Endothelial cell of umbilical vein (primary cell): ENCODE measurements at regions not wholly inside any gene's neighbourhood (a gene's known extent, or its start where the extent isn't known, plus 50 kb on each side); places are given as distances from the start of the nearest gene placed in this dataset.

Experiments
- BruUV-seq: library from RNA; stranded (reverse); fragments of 400-500 nt; replicated peaks from 2 replicates; lab custom pipeline; 2021; lab: Mats Ljungman, UMichigan
- CTCF ChIA-PET: fragments of 300-600, 350-600 bp; sonication (Branson Sonifier 250); formaldehyde crosslinking; loops from one replicate; lab custom pipeline; 2021; ENCODE audit warnings: antibody characterized with exemption, inconsistent platforms; lab: Charles Lee
- POLR2A ChIA-PET: fragments of 300-600, 350-600 bp; sonication (Branson Sonifier 250); formaldehyde crosslinking; loops from one replicate; lab custom pipeline; 2021; ENCODE audit warnings: antibody characterized with exemption, inconsistent platforms; lab: Charles Lee
- DNase-seq: peaks from one replicate; pipeline ENCODE4 v3.0.0-alpha.2; 2011; ENCODE audit warnings: low read depth, low spot score
- FAIRE-seq: peaks from 2 replicates; lab custom pipeline; 2011; peaks lifted over from hg19 to GRCh38; lab: Jason Lieb, UNC
- H2AFZ ChIP-seq: 2 replicates; pipeline ENCODE4 v1.6.0; 2012; ENCODE audit warnings: low read depth, low read length, control low read depth, inconsistent platforms
- H3K27ac ChIP-seq: 2 replicates; pipeline ENCODE4 v1.5.1; 2011; ENCODE audit warnings: low read depth, mild to moderate bottlenecking, control low read depth, low read length, moderate library complexity; ENCODE audit not compliant: insufficient read depth
- H3K27me3 ChIP-seq, 2 experiments: 2 replicates each; pipeline versions ENCODE4 v1.6.0 to v1.6.1; 2011; ENCODE audit warnings: low read length in 2 of 2, mixed read lengths in 1 of 2; ENCODE audit not compliant: control insufficient read depth in 2 of 2, insufficient read depth in 2 of 2
- H3K36me3 ChIP-seq, 2 experiments: 2 replicates in 1 of 2; 3 replicates in 1 of 2; pipeline ENCODE4 v1.5.1; 2011; ENCODE audit warnings: low read length in 2 of 2, mild to moderate bottlenecking in 1 of 2, moderate library complexity in 1 of 2; ENCODE audit not compliant: control insufficient read depth in 2 of 2, insufficient read depth in 2 of 2; ENCODE audit errors: extremely low read depth in 1 of 2
- H3K4me1 ChIP-seq: 3 replicates; pipeline ENCODE4 v1.5.1; 2011; ENCODE audit warnings: mild to moderate bottlenecking, low read length; ENCODE audit not compliant: control insufficient read depth, insufficient read depth; ENCODE audit errors: extremely low read depth
- H3K4me2 ChIP-seq: 2 replicates; pipeline ENCODE4 v1.6.1; 2011; ENCODE audit warnings: low read length, control low read depth, mixed read lengths; ENCODE audit not compliant: insufficient read depth
- H3K4me3 ChIP-seq, 3 experiments: fragments of 200-600 bp in 1 of 3; sonication (generic), shearing (Covaris generic) in 1 of 3; replicated peaks in 1 of 3; 2 replicates each; pipeline ENCODE4 v1.5.1; 2011 to 2016; ENCODE audit warnings: control low read depth in 3 of 3, low read length in 3 of 3, mild to moderate bottlenecking in 2 of 3, inconsistent platforms in 1 of 3, low read depth in 1 of 3, moderate library complexity in 1 of 3; ENCODE audit not compliant: insufficient read depth in 1 of 3
- H3K79me2 ChIP-seq: 2 replicates; pipeline ENCODE4 v1.6.0; 2012; ENCODE audit warnings: low read length, inconsistent platforms; ENCODE audit not compliant: control insufficient read depth, insufficient read depth
- H3K9ac ChIP-seq: replicated peaks from 2 replicates; pipeline ENCODE3; 2011; ENCODE audit warnings: low read length, control low read depth; ENCODE audit not compliant: insufficient read depth; ENCODE audit errors: extremely low read depth
- H3K9me1 ChIP-seq: replicated peaks from 3 replicates; pipeline ENCODE4 v1.6.0; 2011; ENCODE audit warnings: mild to moderate bottlenecking, low read length; ENCODE audit not compliant: control insufficient read depth, insufficient read depth; ENCODE audit errors: extremely low read depth
- H3K9me3 ChIP-seq: replicated peaks from 2 replicates; pipeline ENCODE4 v1.5.1; 2012; ENCODE audit warnings: low read length, inconsistent platforms; ENCODE audit not compliant: control insufficient read depth, insufficient read depth
- H4K20me1 ChIP-seq: replicated peaks from 2 replicates; pipeline ENCODE3; 2011; ENCODE audit warnings: mild to moderate bottlenecking, low read length; ENCODE audit not compliant: control insufficient read depth, insufficient read depth; ENCODE audit errors: extremely low read depth
- EZH2 ChIP-seq: IDR thresholded peaks from 2 replicates; pipeline ENCODE4 v1.6.1; 2012; ENCODE audit warnings: borderline replicate concordance, low read depth, mild to moderate bottlenecking, moderate library complexity, low read length, inconsistent platforms; ENCODE audit not compliant: severe bottlenecking
- FOS ChIP-seq: IDR thresholded peaks from 2 replicates; pipeline ENCODE4 v1.6.1; 2011; ENCODE audit warnings: mild to moderate bottlenecking, low read length, moderate library complexity, borderline replicate concordance; ENCODE audit not compliant: insufficient read depth
- GATA2 ChIP-seq: IDR thresholded peaks from 2 replicates; pipeline ENCODE4 v1.7.0; 2011; ENCODE audit warnings: low read depth, mild to moderate bottlenecking, moderate library complexity, mixed read lengths, low read length; ENCODE audit not compliant: insufficient read length, insufficient read depth
- JUN ChIP-seq: IDR thresholded peaks from 2 replicates; pipeline ENCODE4 v1.6.1; 2011; ENCODE audit warnings: borderline replicate concordance, low read depth; ENCODE audit not compliant: insufficient read length, insufficient read depth
- MYC ChIP-seq: IDR thresholded peaks from one replicate; pipeline ENCODE4 v1.6.1; 2011; ENCODE audit warnings: mild to moderate bottlenecking, low read depth, low read length
- POLR2A ChIP-seq: IDR thresholded peaks from 2 replicates; pipeline ENCODE4 v1.6.1; 2012; ENCODE audit warnings: low read depth, mild to moderate bottlenecking, control low read depth, low read length
- POLR2AphosphoS5 ChIP-seq: IDR thresholded peaks from 2 replicates; pipeline ENCODE4 v1.6.1; 2012; ENCODE audit warnings: low read depth, mild to moderate bottlenecking, control low read depth, low read length, moderate library complexity; ENCODE audit not compliant: insufficient read depth
- dilution Hi-C: fragments of 300-500 bp; cut with MboI; formaldehyde crosslinking; loops from one replicate; pipeline ENCODE4 v1.15.0; 2019; ENCODE audit warnings: low sequenced_read_pairs; ENCODE audit not compliant: extremely low pct_ligation_motif_present
- intact Hi-C: fragments of 100-400 bp; cut with micrococcal nuclease; formaldehyde crosslinking; loops from one replicate; pipeline ENCODE4 v1.10.0; 2022
- TF ChIP-seq, protein P1 (sequence below), 2 donors: IDR thresholded peaks; 1 replicate in 1 of 2; 2 replicates in 1 of 2; pipeline ENCODE4 v1.5.1; 2011; ENCODE audit warnings: low read length in 2 of 2, mild to moderate bottlenecking in 2 of 2, moderate library complexity in 2 of 2, control low read depth in 1 of 2, inconsistent platforms in 1 of 2, low read depth in 1 of 2; ENCODE audit not compliant: insufficient read depth in 1 of 2; ENCODE audit errors: extremely low read depth in 1 of 2
- TF ChIP-seq, protein P2 (sequence below): IDR thresholded peaks from 2 replicates; pipeline ENCODE4 v1.6.1; 2011; ENCODE audit not compliant: insufficient read depth, insufficient read length

DNA sequence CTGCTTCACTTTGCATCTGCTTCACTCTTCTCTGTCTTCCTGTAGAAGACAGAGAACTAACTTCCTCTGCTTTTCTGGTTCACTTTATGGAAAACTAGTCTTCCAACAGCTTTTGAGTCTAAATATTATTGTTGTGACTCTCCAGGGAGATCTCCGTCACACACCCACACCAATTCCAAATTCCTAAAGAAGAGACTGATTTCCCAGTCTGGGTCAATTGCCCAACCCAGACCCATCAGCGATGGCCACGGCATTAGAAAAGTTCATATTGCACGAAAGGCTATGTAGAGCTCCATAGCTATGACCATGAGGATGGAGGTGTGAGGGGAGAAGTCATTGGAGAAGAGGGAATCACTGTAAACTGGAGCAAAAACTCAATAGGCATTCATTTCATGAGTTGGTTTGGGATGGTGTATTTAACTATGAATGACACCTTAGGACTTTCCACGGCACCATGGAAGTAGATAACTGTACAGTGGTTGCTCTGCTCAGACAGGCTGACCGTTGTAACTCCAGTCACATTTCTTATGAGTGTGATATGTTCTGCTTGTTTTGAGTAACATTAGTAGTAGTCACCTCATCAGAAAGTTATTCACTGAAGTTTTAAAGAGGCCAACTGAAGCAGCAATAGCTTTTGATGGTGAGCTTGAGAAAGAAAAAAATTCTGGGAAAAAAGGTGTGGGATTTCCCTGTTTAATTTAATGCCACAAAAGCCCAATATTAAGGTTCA lies 78.1 kb upstream of the MAMDC2 start:
- BruUV-seq, result no TSS peak
- no peaks in the 10 kb centered on the region for H3K27me3 ChIP-seq
- no peaks in the 10 kb centered on the region for H3K9me3 ChIP-seq
- FAIRE-seq, result peak; percentile 47
- intact Hi-C loops, result no loop called here
- TF ChIP-seq POLR2AphosphoS5, result no peak
- TF ChIP-seq POLR2A, result no peak
- TF ChIP-seq EZH2, result no peak
- no peak for TF ChIP-seq MYC
- TF ChIP-seq FOS, result no peak
- TF ChIP-seq, protein P1, sequence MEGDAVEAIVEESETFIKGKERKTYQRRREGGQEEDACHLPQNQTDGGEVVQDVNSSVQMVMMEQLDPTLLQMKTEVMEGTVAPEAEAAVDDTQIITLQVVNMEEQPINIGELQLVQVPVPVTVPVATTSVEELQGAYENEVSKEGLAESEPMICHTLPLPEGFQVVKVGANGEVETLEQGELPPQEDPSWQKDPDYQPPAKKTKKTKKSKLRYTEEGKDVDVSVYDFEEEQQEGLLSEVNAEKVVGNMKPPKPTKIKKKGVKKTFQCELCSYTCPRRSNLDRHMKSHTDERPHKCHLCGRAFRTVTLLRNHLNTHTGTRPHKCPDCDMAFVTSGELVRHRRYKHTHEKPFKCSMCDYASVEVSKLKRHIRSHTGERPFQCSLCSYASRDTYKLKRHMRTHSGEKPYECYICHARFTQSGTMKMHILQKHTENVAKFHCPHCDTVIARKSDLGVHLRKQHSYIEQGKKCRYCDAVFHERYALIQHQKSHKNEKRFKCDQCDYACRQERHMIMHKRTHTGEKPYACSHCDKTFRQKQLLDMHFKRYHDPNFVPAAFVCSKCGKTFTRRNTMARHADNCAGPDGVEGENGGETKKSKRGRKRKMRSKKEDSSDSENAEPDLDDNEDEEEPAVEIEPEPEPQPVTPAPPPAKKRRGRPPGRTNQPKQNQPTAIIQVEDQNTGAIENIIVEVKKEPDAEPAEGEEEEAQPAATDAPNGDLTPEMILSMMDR (IDR thresholded peaks at IDR 0.05; ENCODE audit: extremely low read depth in 1 of 2, insufficient read depth in 1 of 2, low read depth in 1 of 2, low read length in 2 of 2), result no peak
- no peak for TF ChIP-seq JUN
- TF ChIP-seq GATA2, result no peak
- TF ChIP-seq, protein P2, sequence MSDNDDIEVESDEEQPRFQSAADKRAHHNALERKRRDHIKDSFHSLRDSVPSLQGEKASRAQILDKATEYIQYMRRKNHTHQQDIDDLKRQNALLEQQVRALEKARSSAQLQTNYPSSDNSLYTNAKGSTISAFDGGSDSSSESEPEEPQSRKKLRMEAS, result no peak
- H4K20me1 ChIP-seq, result no peaks in the 10 kb centered on the region
- DNase-seq, result no peak
- no peak overlapping the region for H3K27ac ChIP-seq
- ChIA-PET CTCF (interaction anchor here (3.3 kb wide), 1 partner anchor 147 kb away, joined by 36 read pairs; no protein-coding TSS in a partner anchor), POLR2A (no interaction called here)
- dilution Hi-C loops, result loop anchor here (25.0 kb wide), 1 partner anchor 147 kb away; no protein-coding TSS in a partner anchor
- H3K9ac ChIP-seq, result no peak overlapping the region
- peaks cover 7% of the 10 kb centered on the region for H3K4me1 ChIP-seq
- H3K36me3 ChIP-seq, result no peaks in the 10 kb centered on the region
- H3K4me2 ChIP-seq, result no peak overlapping the region
- no peaks in the 10 kb centered on the region for H3K9me1 ChIP-seq
- H3K4me3 ChIP-seq, result no peak overlapping the region
- H3K79me2 ChIP-seq, result no peaks in the 10 kb centered on the region
- no peak overlapping the region for H2AFZ ChIP-seq
